Stimulated activated CD4-positive, alpha-beta T cell treated with anti-CD3 and anti-CD28 coated beads, Interleukin-4, amount 100 ng/mL, for 1 hour (primary cell): ENCODE measurements at regions not wholly inside any gene's neighbourhood (a gene's known extent, or its start where the extent isn't known, plus 50 kb on each side); places are given as distances from the start of the nearest gene placed in this dataset.
"Not testable (repeated sequence)": the region's sequence is repeated elsewhere in the genome, so short reads cannot be mapped to it uniquely, and the experiment has no call there.

Source experiments
- DNase-seq: peaks from one replicate; pipeline ENCODE4 v3.0.0-alpha.2; 2020

DNA sequence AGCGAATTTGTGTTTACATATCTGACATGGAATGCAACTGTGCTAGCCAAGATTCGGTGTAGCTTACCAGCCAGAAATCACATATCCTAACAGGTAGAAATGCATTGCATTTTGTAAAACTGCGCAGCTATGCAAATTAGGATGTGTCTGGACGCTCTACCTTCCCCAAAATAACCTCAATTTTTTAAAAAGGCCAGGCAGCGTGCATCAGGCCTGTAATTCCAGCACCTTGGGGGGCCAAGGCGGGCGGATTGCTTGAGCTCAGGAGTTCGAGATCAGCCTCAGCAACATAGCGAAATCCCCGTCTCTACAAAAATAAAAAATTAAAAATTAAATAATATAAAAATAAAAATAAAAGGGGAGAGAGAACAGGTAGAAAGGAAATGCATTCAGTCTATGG lies 305.0 kb downstream of the TYW1 start:
- DNase-seq, result no peak

DNA sequence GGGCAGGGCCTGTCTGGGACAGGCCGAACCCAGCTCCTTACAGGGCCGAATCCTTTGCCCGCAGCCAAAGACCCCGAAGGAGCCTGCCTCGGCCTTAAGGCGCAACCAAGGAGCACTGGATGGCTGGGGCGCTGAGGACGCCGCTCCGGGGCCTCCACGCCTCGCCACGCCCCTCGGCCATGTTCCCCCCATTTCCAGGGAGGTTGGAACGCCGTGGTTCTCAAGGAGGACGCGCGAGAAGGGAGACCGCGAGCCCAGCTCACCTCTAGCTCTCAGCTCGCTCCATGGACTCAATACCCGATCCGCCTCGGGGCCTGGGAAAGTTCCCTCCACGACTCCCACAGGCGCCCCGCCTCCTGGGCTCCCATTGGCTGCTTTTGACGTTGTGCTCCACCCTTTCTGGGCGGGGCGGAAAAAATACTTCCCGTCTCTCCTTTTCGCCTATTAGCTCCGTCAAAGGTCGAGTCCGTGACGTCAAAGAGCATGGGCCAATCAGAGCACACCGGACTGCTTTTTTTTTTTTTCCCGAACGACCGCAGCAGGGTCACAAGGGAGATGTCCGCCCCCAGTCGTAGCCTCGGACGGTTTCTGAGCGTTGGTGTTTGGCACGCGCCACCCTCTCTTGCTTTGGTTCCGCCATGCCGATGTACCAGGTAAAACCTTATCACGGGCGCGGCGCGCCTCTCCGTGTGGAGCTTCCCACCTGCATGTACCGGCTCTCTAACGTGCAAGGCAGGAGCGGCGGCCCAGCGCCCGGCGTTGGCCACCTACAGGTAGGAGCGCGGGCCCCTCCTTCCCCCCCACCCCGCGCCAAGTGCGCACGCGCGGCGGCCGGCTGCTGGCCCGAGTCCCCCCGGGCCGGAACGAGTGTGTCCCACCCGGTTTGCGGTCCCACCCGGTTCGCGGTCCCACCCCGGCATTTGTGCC lies 305.7 kb downstream of the TYW1 start:
- peak; percentile 97 for DNase-seq

DNA sequence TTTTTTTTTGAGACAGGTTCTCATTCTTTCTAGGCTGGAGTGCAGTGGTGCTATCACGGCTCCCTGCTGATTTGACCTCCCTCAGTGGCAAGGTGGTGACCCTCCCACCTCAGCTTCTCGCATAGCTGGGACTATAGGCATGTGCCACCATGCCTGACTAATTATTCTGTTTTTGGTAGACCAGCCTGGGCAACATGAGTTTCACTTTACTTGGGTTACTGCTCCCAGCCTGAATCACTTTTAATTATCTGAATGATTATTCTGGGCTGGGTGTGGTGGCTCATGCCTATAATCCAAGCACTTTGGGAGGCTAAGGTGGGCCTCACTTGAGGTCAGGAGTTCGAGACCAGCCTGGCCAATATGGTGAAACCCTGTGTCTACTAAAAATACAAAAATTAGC lies 308.2 kb downstream of the TYW1 start:
- DNase-seq, result not testable (repeated sequence)

DNA sequence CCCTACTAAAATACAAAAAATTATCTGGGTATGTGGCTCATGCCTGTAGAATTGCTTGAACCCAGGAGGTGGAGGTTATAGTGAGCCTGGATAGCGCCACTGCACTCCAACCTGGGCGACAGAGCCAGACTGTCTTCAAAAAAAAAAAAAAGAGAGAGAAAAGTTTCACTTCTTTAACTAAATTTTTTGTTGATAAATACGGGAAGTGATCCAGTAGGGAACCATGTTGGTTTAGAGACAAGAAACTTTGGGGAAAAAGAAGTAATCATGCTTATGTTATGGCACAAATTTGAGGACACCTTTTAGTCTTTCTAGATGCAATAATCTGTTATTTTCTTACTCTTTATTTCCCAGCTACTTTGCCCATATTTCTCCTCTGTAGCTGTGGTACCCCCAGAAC lies 309.7 kb downstream of the TYW1 start:
- no peak for DNase-seq

DNA sequence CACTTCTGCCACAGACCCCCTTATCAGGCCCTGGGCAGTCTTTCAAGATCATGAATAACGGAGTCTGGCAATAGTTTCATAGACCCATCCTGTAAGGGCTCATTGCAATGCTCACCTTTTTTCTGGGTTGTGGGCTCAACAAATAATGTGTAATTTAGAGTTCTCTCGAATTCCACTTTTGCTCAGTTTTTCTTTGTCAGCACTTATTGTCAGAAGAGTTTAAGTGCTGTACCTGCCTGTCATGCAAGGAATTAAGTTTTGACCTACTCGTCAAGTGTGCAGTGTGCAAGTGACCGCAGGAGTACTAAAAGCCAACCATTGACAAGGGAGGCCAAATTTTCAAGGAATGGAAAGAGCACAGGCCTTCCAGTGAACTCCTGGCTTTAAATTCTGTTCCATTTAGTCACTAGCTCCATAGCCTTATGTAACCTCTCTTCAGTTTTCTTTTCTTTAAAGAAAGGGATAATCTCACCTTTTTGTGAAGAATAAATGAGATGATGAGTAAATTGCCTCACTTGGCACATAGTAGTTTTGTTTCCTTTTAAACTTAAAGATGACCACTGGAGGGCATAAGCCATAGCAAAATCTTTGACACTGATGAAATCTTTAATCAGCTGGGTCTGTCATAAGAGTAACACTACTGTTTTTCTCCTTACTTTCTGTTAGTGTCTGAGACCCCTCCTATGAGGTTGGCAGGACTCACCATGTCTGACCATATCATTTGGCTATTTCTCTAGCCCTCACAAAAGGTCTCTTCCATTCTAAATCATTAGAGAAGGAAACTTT lies 313.3 kb downstream of the TYW1 start:
- DNase-seq, result no peak

DNA sequence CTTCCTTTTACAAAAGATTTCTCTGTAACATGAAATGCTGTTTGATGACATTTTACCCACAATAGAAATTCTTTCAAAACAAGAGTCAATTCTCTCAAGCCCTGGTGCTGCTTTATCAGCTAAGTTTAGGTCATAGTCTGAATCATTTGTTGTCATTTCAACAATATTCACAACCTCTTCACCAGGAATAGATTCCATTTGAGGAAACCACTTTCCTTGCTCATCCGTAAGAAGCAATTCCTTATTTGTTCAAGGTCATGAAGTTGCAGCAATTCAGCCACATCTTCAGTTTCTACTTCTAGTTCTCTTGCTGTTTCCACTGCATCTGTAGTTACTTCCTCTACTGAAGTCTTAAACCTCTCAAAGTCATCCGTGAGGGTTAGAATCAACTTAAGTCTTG lies 315.3 kb downstream of the TYW1 start:
- no peak for DNase-seq

DNA sequence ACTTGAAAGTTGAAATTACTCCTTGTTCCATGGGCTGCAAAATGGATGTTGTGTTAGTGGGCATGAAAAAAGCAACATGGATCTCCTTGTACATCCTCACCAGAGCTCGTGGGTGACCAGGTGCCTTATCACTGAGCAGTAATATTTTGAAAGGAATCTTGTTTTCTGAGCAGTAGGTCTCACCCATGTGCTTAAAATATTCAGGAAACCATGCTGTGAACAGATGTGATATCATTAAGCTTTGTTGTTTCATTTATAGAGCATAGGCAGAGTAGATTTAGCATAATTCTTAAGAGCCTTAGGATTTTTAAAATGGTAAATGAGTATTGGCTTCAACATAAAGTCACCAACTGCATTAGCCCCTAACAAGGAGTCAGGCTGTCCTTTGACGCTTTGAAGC lies 316.6 kb downstream of the TYW1 start:
- no peak for DNase-seq

DNA sequence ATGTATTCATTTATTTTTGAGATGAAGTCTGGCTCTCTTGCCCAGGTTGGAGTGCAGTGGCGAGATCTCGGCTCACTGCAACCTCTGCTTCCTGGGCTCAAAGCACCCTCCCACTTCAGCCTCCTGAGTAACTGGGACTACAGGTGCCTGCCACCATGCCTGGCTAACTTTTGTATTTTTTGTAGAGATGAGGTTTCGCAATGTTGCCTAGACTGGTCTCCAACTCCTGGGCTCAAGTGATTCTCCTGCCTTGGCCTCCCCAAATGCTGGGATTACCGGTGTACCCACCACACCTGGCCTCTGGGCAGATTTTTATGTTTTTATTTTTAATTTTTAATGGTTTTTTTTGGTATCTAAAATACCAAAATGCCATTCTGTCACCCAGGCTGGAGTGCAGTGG lies 320.3 kb downstream of the TYW1 start:
- not testable (repeated sequence) for DNase-seq

DNA sequence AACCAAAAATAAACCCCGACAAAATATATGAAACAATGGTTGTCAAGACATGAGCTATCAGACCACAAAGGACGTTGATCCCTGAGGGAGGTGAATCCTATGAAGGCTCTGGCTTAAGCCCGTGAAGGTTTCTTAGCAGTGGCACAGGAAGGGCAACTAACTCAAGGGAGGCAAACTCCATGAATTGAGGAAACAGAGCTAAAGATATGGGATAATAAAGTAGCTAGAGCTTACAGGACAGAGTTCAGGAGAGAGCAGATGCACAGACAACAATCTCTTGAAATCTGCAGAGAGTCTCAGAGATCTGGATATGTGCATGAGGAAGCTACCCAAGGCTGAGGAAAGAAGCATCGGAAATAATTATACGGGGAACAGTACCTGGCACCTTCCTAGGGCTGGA lies 331.6 kb downstream of the TYW1 start:
- not testable (repeated sequence) for DNase-seq

DNA sequence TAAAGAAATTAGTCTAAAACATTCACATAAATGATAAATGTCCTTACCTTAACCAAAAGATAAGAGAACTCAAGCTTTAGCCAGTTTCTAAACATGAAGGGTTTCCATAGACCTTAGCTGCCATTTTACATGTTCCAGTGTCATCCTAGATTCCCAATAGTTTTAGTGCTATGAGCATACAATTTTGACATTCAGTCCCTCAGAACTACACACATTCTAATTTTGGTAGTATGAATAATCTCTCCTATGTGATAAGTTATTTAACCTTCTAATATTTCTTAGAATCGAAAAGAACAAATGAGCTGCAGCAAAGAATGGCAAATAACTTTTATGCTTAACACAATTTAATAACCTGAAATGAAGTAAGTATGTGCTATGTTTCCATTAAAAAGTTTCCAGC lies 338.5 kb downstream of the TYW1 start:
- DNase-seq, result not testable (repeated sequence)

DNA sequence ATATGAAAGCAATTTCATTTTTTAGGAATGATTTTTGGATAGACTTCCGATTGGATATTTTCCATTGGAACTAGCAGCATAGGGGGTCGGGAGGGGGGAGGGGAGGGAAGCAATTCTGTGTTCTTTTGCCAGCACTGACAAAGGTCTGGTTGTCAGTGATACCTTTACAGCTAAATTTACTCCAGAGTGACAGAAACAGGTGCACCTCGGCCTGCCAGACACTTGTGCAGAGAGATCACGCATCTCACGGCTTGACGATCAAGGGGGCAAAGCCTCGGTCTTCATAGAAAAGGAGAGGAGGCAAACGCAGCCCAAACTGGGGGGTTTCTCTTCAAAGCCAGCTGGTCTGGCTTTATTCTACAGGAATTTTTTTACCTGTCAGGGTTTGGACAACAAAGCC lies 339.0 kb downstream of the TYW1 start:
- DNase-seq, result not testable (repeated sequence)

DNA sequence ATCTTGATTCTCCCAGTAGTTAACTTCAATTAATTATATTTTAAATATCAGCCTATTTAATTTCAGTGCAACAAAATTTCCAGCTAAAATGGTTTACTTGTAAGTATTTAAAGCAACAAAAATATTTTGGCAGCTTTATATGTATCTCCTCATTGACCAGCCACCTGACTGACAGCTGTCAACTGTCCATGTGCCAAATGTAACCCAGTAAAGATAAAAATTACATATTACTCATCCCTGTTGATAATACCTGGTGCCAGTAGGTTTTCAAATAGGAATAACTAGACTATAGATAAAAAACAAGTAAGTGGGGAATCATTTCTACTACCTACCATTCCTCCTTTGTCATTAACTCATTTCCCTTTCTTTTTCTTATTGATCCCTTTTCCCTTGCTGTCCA lies 341.9 kb downstream of the TYW1 start:
- DNase-seq, result not testable (repeated sequence)

DNA sequence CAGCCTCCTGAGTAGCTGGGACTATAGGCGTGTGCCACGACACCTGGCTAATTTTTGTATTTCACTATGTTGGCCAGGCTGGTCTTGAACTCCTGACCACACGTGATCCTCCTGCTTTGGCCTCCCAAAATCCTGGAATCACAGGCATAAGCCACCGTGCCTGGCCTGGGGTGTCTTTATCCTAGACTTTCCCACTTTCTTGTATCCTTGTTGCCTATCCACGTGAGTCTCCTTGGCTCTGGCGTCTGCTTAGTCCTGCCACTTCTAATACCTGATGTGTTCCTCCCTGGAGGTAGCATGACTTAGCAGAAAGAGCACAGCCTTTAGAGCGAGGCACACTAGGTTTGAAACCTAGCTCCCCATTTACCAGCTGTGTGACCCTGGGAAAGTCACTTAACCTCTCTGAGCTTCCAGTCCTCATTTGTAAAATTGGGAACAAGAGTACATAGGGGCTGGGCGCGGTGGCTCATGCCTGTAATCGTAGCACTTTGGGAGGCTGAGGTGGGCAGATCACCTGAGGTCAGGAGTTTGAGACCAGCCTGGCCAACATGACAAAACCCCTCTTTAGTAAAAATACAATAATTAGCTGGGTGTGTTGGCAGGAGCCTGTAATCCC lies 344.6 kb downstream of the TYW1 start:
- DNase-seq, result no peak

DNA sequence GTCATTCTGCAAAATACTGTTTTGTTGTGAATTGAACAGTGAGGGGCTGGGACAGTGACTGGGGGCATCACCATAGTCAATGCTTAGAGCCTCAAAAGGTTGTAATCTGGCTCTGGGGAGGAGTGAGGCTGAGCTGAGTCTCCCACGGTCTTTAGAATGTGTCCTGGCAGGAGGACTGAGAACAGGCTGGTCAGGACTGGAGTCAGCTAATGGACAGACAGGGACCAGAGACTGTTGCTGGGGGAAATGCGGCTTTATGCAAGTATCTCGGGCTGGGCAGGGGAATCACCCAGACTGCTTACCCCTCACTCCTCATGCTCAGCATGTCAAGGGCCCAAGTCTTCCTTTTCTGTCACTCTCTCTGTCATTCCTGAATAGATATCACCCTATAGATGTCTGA lies 346.5 kb downstream of the TYW1 start:
- no peak for DNase-seq

DNA sequence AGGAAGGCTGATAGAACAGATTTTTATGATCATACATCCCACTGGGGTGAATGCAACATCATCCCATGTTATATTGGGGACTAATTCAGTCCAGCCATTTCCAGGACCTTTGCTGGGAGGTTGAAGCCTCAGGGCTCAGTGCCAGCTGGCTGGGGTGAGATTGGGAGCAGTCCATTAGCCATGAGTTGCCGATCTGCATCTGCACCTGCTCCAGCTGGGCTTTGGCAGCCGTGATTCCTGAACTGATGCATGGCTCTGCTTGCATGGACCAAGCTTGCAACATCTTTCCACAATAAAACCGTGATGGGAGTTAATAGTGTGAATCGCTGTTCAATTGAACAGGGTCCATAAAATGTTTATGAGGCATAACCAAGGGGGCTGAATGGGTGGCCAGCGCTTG lies 346.9 kb downstream of the TYW1 start:
- no peak for DNase-seq

DNA sequence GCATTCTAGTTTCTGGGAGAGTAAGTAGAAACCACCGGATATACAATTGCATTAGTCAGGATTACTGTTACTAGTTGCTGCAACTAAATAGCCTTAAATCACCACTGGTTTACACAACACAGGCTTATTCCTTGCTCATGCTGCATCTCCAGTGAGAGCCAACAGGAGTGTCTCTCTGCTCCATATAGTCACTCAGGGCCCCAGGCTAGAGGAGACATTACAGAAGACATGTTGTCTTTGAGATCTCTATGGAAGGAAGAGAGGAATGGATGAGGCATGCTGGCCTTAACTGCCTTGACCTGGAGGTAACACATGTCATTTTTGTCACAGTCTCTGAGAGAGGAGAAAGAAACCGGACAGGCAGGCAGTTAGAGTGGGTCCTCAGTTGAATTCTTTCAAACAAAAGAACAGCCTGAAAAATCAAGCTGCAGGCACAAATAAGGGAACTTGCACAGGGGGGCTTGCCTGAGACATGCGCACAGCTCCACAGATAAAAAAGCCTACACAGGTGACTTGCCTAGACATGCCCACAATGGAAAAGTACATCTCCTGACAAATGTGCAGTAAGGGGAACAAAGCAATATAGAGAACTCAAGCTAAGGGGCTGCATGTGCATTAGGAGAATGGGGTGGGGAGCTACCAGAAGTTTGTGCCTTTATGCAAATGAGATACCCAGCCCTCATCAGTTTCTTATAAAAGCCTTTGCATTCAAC lies 348.0 kb downstream of the TYW1 start:
- no peak for DNase-seq

DNA sequence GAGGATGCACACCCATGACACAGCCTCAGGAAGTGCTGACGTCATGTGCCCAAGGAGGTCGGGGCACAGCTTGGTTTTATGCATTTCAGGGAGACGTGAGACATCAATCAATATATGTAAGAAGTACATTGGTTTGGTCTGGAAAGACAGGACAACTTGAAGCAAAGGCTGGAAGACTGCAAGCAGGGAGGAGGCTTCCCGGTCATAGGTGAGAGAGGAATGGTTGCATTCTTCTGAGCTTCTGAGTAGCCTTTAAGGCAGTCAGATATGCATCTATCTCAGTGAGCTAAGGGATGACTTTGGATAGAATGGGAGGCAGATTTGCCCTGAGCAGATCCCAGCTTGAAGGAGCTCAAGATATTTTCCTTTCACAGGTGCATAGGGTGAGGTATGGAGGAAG lies 349.5 kb downstream of the TYW1 start:
- no peak for DNase-seq

DNA sequence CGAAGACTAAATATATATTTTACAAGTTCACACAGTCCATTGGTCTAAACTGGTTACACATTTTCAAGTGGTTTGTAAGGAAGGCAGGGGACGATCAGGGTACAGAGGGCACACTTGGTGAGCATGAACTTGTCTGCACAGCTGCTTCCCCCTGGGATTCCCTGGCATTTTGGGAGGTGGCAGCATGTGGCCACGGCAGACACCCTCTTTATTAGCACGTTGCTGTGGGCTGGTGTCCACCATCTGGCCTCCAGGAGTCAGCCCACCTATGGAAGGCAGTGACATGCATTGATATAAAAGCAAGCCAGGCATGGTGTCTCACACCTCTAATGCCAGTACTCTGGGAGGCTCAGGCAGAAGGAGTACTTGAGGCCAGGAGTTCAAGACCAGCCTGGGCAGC lies 350.2 kb downstream of the TYW1 start:
- DNase-seq, result no peak

DNA sequence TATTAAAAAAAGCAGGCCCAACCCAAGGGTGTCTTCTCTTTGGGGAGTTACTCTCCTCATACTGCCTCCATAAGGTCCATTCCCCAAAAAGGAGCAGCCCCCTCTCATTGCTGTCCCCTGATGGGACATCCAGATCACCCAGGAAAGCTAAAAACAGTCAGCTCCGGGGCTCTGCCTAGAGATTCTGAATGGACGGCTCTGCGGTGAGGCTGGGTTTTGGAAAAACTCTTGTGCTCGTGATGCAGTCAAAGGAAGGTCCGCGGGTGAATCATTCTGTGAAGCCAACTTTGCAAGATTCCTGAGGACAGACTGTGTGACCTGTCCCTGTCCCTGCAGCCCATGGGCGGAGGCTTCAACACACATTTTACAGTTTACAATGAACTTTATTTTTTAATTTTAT lies 351.5 kb downstream of the TYW1 start:
- no peak for DNase-seq

DNA sequence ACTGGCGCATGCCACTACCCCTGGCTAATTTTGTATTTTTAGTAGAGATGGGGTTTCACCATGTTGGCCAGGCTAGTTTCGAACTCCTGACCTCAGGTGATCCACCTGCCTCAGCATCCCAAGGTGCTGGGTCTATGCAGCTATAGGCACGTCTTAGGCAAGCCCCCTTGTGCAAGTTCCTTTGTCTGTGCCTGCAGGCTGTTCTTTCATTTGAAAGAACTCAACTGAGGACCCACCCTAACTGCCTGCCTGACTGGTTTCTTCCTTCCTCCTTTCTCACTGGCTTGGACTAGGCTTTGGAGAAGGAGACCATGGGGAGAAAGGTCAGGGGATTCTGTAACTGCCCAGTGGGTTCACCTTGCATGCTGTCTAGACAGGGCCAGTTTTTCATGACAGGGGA lies 361.0 kb downstream of the TYW1 start:
- DNase-seq, result not testable (repeated sequence)

DNA sequence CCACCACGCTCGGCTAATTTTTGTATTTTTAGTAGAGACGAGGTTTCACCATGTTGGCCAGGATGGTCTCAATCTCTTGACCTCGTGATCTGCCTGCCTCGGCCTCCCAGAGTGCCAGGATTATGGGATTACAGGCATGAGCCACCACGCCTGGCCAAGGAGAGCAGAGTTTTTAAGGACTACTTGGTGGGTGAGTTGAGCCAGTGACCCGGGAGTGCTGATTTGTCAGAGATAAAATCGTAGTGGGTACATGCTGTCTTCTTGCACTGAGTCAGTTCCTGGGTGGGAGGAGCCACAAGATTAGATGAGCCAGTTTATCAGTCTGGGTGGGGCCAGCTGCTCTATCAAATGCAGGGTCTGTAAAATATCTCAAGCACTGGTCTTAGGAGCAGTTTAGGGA lies 361.7 kb downstream of the TYW1 start:
- not testable (repeated sequence) for DNase-seq

DNA sequence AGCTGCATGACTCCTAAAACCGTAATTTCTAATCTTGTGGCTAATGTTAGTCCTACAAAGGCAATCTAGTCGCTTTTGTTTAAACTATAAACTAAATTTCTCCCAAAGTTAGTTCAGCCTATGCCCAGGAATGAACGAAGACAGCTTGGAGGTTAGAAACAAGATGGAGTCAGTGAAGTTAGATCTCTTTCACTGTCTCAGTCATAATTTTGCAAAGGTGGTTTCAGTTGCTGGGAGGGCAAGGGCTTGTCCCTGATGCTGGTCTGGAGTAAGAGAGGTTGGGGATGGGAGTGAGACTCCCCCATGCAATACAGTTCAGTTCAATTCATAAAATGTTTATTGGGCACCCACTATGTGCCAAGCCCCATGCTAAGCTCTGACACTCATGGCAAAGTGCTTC lies 362.1 kb downstream of the TYW1 start:
- DNase-seq, result not testable (repeated sequence)

DNA sequence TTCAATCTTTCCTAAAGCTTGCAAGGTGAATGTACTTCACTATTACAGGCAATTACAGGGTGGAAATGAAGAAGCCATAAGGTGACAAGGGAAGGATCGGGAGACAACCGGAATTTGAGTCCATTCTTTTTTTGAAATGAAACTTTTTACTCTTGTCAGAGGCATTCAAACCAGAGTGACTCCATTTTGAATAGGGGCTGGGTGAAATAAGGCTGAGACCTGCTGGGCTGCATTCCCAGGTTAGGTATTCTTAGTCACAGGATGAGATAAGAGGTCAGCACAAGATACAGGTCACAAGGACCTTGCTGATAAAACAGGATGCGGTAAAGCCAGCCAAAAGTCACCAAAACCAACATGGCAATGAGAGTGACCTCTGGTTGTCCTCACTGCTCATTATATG lies 363.3 kb downstream of the TYW1 start:
- DNase-seq, result no peak
